Mucosa of rectum (tissue), 2 donors: ENCODE measurements at regions not wholly inside any gene's neighbourhood (a gene's known extent, or its start where the extent isn't known, plus 50 kb on each side); places are given as distances from the start of the nearest gene placed in this dataset.

ENCODE experiments used
- H3K27ac ChIP-seq, 2 donors: one replicate each; pipeline ENCODE4 v1.7.0; 2013; ENCODE audit warnings: inconsistent platforms in 2 of 2, low read depth in 2 of 2, low read length in 2 of 2
- H3K27me3 ChIP-seq, 2 donors: one replicate each; pipeline ENCODE4 v1.7.0; 2013; ENCODE audit warnings: low read length in 2 of 2; ENCODE audit not compliant: control insufficient read depth in 2 of 2, insufficient read depth in 2 of 2
- H3K36me3 ChIP-seq, 2 donors: one replicate each; pipeline ENCODE4 v1.7.0; 2013; ENCODE audit warnings: low read length in 2 of 2; ENCODE audit not compliant: control insufficient read depth in 2 of 2, insufficient read depth in 2 of 2
- H3K4me1 ChIP-seq, 2 donors: one replicate each; pipeline ENCODE4 v1.7.0; 2013; ENCODE audit warnings: low read length in 2 of 2, mild to moderate bottlenecking in 1 of 2; ENCODE audit not compliant: control insufficient read depth in 2 of 2, insufficient read depth in 2 of 2
- H3K4me3 ChIP-seq, 2 donors: one replicate each; pipeline ENCODE4 v1.7.0; 2013; ENCODE audit warnings: low read length in 2 of 2
- H3K9ac ChIP-seq, 2 donors: one replicate each; pipeline ENCODE4 v1.7.0; 2013; ENCODE audit warnings: low read length in 2 of 2, low read depth in 1 of 2, mild to moderate bottlenecking in 1 of 2
- H3K9me3 ChIP-seq, 2 donors: one replicate each; pipeline ENCODE4 v1.7.0; 2013; ENCODE audit warnings: low read length in 2 of 2; ENCODE audit not compliant: control insufficient read depth in 2 of 2
- donor health status: healthy.
- donor health status: Normal muscosa, but diverticular disease.

DNA sequence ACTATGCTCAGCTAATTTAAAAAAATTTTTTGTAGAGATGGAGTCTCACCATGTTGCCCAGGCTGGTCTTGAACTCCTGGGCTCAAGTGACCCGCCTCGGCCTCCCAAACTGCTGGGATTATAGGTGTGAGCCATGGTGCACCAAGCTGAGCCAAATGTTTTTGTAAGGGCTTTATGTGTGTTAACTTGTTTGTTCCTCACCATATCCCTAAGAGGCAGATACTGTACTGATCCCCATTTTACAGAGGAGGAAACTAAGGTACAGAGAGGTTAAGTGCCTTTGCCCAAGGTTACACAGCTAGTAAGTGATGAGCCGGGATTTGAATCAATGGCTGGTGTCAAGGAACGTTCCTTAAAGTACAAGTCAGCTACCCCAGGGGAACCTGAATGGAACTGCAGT is 85.3 kb upstream of the KLF7 start:
- H3K4me1 ChIP-seq: no peaks in the 10 kb centered on the region
- no peaks in the 10 kb centered on the region for H3K27me3 ChIP-seq
- no peaks in the 10 kb centered on the region for H3K36me3 ChIP-seq
- H3K27ac ChIP-seq: no peak overlapping the region
- no peak overlapping the region for H3K4me3 ChIP-seq
- no peaks in the 10 kb centered on the region for H3K9me3 ChIP-seq
- H3K9ac ChIP-seq: no peak overlapping the region

DNA sequence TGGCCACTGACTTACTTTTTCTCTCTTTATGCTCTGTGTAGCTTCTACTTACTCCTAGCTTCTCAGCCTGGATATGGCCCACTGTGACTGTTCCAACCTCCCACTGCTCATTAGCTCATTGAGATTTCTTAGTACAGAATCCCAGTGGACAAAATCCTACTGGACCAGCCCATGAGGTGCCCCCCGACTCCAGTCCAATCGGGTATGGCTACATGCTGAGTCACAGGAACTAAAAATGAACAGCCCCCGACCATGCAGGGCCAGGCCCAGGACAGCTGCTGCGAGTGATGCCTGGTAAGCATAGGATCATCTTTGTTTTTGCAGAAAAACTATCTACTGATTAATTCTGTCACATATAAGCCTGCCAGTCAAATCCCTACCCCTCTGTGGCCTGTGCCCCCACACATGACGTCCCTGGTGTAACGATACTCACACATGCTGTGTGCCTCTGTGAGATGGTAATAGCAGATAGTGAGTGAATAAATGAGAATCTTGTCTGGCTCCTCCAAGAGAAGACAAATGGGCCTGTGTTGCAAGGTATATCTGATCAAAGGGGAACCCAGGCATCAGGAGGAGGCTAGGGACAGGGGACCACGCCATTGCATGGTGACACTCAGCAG is 85.9 kb upstream of the KLF7 start:
- H3K4me1 ChIP-seq: peaks cover 0 to 3% of the 10 kb centered on the region in 2 donors
- no peaks in the 10 kb centered on the region for H3K36me3 ChIP-seq
- H3K4me3 ChIP-seq: no peak overlapping the region
- H3K27ac ChIP-seq: no peak overlapping the region
- no peaks in the 10 kb centered on the region for H3K9me3 ChIP-seq
- H3K9ac ChIP-seq: no peak overlapping the region
- H3K27me3 ChIP-seq: no peaks in the 10 kb centered on the region

GRCh38 chr2:207252416-207252815 is 86.7 kb upstream of the KLF7 start:
- H3K27me3 ChIP-seq: no peaks in the 10 kb centered on the region
- no peaks in the 10 kb centered on the region for H3K9me3 ChIP-seq
- H3K36me3 ChIP-seq: no peaks in the 10 kb centered on the region
- H3K27ac ChIP-seq: no peak overlapping the region
- H3K4me1 ChIP-seq: peaks cover 0 to 3% of the 10 kb centered on the region in 2 donors
- no peak overlapping the region for H3K4me3 ChIP-seq
- no peak overlapping the region for H3K9ac ChIP-seq

- H3K4me3 ChIP-seq: no peak overlapping the region
- H3K27ac ChIP-seq: no peak overlapping the region
- H3K4me1 ChIP-seq: peaks cover 4 to 10% of the 10 kb centered on the region in 2 donors
- H3K27me3 ChIP-seq: no peaks in the 10 kb centered on the region
- no peaks in the 10 kb centered on the region for H3K36me3 ChIP-seq
- no peaks in the 10 kb centered on the region for H3K9me3 ChIP-seq
- no peak overlapping the region for H3K9ac ChIP-seq
Observed at GRCh38 chr2:207252979-207253645, 87.4 kb upstream of the KLF7 start.

DNA sequence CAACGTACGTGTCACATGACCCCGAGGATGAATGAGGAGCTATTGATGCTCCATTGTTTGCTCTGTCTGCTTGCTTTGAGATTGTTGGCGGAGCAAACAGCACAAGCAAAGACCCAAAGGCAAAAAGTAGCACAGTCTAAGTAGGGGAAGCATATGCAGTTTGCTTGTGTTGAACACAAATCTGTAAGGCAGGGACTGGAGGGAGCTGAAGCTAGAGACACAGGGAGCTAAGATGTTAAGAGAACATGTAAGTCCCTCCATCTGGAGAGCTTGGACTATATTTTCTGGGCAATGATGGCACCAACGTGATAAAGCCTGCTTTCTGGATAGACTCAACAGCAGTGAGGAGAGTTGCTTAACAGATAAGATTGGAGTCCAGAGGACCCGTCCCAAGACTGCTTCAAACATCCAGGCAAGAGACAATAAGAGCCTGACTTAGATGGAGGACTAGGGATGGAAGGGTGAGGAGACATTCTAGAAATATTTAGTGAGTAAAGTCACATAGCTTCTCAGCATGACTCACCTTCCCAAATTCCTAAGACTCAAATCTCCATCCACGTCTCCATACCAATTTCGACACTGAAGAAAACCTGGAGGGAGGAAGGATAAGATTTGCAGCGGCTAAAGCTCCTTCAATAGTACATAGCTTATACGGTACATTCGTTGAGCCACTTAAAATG is 88.1 kb upstream of the KLF7 start:
- H3K4me3 ChIP-seq: no peak overlapping the region
- H3K27me3 ChIP-seq: no peaks in the 10 kb centered on the region
- H3K9me3 ChIP-seq: no peaks in the 10 kb centered on the region
- H3K4me1 ChIP-seq: peaks cover 11 to 17% of the 10 kb centered on the region in 2 donors
- no peak overlapping the region for H3K9ac ChIP-seq
- no peak overlapping the region for H3K27ac ChIP-seq
- H3K36me3 ChIP-seq: no peaks in the 10 kb centered on the region

DNA sequence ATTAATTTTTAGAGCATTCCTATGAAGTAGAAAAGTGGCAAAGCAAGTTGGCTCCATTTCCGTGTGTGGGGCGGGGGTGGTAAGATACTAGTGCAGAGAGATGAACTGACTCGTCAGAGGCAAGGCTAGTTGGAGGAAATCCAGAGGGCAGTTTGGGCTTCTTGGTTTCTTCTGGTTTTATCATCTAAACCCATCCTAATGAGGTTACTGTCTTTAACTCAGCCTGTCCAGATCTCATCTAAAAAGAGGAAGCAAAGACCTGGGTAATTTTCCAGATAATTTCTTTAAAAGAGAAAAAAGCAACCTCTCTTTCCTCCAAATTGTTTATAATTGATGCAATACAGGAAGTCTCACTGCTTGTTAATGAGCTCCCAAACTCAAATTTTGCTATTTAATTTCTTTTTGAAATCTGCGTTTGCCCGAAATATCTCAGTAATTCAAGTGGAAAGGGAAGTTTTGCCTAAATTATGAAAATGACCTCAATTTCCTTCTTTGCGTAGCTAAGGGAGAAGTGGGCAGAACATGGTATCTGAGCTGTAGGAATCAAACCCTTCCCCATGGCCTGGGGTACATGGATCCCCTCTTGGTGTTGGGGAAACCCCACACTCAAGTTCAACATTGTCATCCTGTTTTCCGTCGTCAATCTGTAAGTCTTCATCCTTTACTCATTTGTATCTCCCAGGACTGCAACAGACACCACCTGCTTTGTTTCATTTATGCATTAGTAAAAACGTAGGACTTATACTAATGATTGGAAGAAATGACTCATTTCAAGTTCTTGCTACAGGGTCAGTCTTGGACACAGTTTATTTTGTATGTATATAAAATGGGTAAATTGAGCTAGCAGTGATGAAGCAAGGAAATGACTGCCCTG is 89.1 kb upstream of the KLF7 start:
- H3K4me1 ChIP-seq: peaks cover 15 to 26% of the 10 kb centered on the region in 2 donors
- H3K36me3 ChIP-seq: no peaks in the 10 kb centered on the region
- H3K9me3 ChIP-seq: no peaks in the 10 kb centered on the region
- H3K4me3 ChIP-seq: no peak overlapping the region
- no peaks in the 10 kb centered on the region for H3K27me3 ChIP-seq
- H3K9ac ChIP-seq: no peak overlapping the region
- H3K27ac ChIP-seq: peak overlapping the region in 1 of 2 donors; percentile 1

DNA sequence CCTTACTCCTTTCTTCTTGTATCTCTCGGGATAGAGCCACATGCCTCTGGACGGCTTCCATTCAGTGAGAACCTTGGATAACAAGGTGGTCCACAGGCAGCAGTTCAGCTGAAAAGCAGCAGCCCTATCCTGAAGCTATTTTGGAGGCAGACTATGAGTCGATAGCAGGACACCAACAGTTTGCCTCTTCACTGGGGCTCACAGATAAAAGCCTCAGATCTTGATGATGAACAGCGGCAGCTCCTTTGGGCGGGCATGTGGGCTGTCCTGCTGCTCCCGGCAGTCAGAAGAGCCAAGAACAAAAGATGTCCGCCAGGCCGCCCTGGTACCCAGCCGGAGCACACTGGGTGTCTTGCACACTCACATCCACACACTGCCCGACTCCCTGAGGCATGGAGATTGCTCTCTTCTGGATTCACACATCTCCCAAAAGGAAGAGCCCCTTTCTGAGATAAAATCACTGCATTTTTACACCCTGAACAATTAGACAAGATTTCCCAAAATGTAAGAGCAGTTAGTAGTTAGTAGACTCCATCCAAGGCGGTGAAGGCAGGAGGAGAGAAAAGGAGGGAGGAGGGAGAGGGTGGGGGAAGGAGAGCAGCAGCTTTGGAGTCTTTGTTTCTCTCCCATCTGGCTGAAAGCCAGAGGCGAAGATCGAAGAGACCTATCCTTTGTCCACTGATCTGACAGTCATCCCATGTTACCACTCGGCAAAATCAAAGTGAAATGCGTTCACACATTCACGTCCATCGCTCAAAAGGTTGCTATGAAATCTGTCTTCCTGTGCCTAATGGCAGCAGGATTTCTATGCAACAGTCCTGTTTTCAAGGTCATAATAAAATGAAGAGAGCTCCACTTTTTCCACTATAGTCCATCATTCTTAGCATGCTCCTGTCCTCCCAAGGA is 90.1 kb upstream of the KLF7 start:
- H3K4me3 ChIP-seq: no peak overlapping the region
- no peaks in the 10 kb centered on the region for H3K36me3 ChIP-seq
- no peak overlapping the region for H3K9ac ChIP-seq
- no peaks in the 10 kb centered on the region for H3K9me3 ChIP-seq
- no peaks in the 10 kb centered on the region for H3K27me3 ChIP-seq
- H3K4me1 ChIP-seq: peaks cover 15 to 26% of the 10 kb centered on the region in 2 donors
- H3K27ac ChIP-seq: no peak overlapping the region

DNA sequence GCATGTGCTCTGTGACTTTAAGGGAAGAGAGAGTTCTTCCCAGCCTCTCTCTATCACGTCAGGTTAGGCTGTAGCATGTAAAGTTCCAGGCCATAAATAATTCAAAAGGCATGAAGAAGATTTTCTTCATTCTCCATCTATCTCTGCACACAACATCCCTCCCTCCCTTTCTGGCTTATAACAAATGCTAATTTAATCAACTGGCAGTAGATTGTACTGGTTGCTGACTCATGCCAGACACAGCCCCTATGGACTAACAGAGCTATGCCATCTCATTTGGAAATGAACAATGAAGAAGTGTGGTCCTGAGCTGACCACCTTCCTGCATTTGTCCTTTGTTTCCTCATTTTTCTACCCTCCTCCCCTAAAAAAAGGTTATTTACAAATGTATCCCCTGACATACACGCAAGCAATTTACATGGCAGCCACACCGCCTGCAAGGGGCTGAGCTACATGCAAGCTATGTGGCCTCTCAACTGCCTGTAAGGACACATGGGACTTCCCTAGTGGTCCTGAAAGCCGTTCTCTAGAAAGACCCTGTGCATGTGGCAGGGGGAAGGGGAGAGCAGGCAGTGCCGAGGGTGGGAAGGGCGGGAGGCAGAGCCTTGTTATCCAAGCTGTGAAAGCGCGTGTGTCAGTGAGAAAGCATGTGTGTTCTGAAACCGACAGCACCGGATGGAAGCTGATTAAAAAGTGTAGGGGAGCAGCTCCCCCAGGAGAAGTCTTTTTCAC is 90.9 kb upstream of the KLF7 start:
- Histone ChIP-seq H3K9me3 (no peaks in the 10 kb centered on the region), H3K4me3 (no peak overlapping the region), H3K9ac (no peak overlapping the region), H3K27me3 (no peaks in the 10 kb centered on the region), H3K27ac (peak overlapping the region; percentile 13 to 35), H3K36me3 (no peaks in the 10 kb centered on the region), H3K4me1 (peaks cover 15 to 26% of the 10 kb centered on the region in 2 donors)
